ENCODE measurements at regions not wholly inside any gene's neighbourhood (a gene's known extent, or its start where the extent isn't known, plus 50 kb on each side); places are given as distances from the start of the nearest gene placed in this dataset.

DNA sequence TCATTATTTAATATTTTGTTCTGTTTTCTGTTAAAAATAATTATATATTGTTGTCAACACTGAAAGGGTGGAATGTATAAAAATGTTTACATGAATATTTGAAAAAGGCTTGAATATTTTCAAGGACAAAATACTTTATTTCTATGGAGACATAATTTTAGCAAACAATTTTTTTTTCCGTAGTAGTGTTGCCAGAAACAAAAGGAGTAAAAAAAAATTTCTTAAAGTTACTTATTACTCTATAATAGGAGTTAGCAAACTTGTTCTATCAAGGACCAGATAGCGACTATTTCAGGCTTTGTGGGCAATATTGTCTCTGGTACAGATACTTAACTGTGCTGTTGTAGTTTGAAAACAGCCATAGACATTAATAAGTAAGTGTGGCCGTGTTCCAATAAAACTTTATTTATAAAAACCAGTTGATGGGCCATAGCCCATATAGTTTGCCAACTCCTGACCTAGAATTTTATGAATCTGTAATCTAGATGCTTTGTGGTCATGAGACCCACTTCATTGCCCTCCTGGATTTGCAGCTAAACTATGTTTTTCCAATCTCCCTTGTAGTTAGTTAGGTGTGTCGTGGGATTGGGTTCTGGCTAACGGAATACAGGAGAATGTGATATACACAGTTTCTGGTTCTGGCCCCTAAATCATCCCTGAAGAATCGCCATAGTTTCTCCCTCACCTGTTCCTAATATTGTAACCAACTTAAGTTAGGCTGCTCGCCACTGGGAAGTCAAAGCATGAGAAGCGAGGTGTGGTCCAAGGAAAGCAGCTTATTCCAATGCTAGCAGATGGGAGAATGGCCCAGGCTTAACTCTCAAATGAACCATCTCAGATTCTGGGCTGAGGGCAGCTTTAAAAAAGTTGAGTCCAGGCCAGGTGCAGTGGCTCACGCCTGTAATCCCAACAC is 153.6 kb downstream of the ABCA8 start:
- Histone ChIP-seq H3K36me3 (ENCODE audit: control insufficient read depth, insufficient read depth, low read length) (no peaks in the 10 kb centered on the region), H3K27ac (ENCODE audit: low read length) (no peak overlapping the region), H3K9me3 (ENCODE audit: control insufficient read depth, insufficient read depth, low read depth, low read length) (no peaks in the 10 kb centered on the region), H3K27me3 (ENCODE audit: control insufficient read depth, insufficient read depth, low read length) (no peaks in the 10 kb centered on the region), H3K4me3 (ENCODE audit: low read depth in 2 of 2, low read length in 2 of 2) (no peak overlapping the region), H3K4me1 (ENCODE audit: control insufficient read depth, insufficient read depth, low read length) (no peaks in the 10 kb centered on the region)
- ChIA-PET POLR2A (no interaction called here), CTCF (no interaction called here)
- DNase-seq (ENCODE audit: low read depth, low spot score) (no peak), ATAC-seq (no peak)
- TF ChIP-seq, protein P1, sequence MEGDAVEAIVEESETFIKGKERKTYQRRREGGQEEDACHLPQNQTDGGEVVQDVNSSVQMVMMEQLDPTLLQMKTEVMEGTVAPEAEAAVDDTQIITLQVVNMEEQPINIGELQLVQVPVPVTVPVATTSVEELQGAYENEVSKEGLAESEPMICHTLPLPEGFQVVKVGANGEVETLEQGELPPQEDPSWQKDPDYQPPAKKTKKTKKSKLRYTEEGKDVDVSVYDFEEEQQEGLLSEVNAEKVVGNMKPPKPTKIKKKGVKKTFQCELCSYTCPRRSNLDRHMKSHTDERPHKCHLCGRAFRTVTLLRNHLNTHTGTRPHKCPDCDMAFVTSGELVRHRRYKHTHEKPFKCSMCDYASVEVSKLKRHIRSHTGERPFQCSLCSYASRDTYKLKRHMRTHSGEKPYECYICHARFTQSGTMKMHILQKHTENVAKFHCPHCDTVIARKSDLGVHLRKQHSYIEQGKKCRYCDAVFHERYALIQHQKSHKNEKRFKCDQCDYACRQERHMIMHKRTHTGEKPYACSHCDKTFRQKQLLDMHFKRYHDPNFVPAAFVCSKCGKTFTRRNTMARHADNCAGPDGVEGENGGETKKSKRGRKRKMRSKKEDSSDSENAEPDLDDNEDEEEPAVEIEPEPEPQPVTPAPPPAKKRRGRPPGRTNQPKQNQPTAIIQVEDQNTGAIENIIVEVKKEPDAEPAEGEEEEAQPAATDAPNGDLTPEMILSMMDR (IDR thresholded peaks at IDR 0.05), result no peak
- TF ChIP-seq SIN3A (IDR thresholded peaks at IDR 0.05; ENCODE audit: borderline replicate concordance, insufficient read depth, low read depth, low read length) (no peak), TCF7L2 (IDR thresholded peaks at IDR 0.05; ENCODE audit: low read depth, low read length) (no peak), POLR2AphosphoS5 (IDR thresholded peaks at IDR 0.05; ENCODE audit: low read depth, low read length) (no peak)
- TF ChIP-seq, protein P2, sequence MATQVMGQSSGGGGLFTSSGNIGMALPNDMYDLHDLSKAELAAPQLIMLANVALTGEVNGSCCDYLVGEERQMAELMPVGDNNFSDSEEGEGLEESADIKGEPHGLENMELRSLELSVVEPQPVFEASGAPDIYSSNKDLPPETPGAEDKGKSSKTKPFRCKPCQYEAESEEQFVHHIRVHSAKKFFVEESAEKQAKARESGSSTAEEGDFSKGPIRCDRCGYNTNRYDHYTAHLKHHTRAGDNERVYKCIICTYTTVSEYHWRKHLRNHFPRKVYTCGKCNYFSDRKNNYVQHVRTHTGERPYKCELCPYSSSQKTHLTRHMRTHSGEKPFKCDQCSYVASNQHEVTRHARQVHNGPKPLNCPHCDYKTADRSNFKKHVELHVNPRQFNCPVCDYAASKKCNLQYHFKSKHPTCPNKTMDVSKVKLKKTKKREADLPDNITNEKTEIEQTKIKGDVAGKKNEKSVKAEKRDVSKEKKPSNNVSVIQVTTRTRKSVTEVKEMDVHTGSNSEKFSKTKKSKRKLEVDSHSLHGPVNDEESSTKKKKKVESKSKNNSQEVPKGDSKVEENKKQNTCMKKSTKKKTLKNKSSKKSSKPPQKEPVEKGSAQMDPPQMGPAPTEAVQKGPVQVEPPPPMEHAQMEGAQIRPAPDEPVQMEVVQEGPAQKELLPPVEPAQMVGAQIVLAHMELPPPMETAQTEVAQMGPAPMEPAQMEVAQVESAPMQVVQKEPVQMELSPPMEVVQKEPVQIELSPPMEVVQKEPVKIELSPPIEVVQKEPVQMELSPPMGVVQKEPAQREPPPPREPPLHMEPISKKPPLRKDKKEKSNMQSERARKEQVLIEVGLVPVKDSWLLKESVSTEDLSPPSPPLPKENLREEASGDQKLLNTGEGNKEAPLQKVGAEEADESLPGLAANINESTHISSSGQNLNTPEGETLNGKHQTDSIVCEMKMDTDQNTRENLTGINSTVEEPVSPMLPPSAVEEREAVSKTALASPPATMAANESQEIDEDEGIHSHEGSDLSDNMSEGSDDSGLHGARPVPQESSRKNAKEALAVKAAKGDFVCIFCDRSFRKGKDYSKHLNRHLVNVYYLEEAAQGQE (IDR thresholded peaks at IDR 0.05; ENCODE audit: insufficient read depth in 1 of 2, low read depth in 2 of 2, low read length in 1 of 2), result no peak
- in situ Hi-C loops (cut with HindIII; ENCODE audit: low pct_unique_long_range_greater_than_20kb, low sequenced_read_pairs) (no loop called here), intact Hi-C loops (cut with micrococcal nuclease; ENCODE audit: unreplicated experiment) (no loop called here)
- no TSS peak for BruUV-seq (replicated peaks)

DNA sequence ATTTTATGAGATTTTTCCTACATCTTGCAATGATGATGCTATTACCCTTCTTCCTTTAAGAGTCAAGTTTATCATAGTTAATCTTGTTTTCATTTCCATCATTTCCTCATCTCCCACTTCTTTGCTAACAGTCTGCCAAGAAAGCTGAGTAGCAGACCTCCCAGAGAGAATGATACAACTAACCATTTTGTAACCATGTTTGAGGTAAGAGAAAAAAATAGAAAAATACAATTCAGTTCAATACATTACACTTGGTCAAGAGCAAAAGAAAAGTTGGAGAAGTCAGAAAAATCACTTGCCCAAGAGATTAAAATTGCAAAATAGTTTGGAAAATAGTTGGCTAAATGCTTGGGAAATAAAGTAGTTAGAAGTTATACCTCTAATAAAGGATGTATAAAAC is 154.4 kb downstream of the ABCA8 start:
- ChIA-PET POLR2A (no interaction called here), CTCF (no interaction called here)
- TF ChIP-seq, protein P1 (IDR thresholded peaks at IDR 0.05), result no peak
- TF ChIP-seq POLR2AphosphoS5 (IDR thresholded peaks at IDR 0.05; ENCODE audit: low read depth, low read length) (no peak), SIN3A (IDR thresholded peaks at IDR 0.05; ENCODE audit: borderline replicate concordance, insufficient read depth, low read depth, low read length) (no peak), TCF7L2 (IDR thresholded peaks at IDR 0.05; ENCODE audit: low read depth, low read length) (no peak)
- TF ChIP-seq, protein P2 (IDR thresholded peaks at IDR 0.05; ENCODE audit: insufficient read depth in 1 of 2, low read depth in 2 of 2, low read length in 1 of 2), result no peak
- intact Hi-C loops (cut with micrococcal nuclease; ENCODE audit: unreplicated experiment), result no loop called here
- ATAC-seq (no peak), DNase-seq (ENCODE audit: low read depth, low spot score) (no peak)
- Histone ChIP-seq H3K27ac (ENCODE audit: low read length) (no peak overlapping the region), H3K36me3 (ENCODE audit: control insufficient read depth, insufficient read depth, low read length) (no peaks in the 10 kb centered on the region), H3K4me3 (ENCODE audit: low read depth in 2 of 2, low read length in 2 of 2) (no peak overlapping the region), H3K9me3 (ENCODE audit: control insufficient read depth, insufficient read depth, low read depth, low read length) (no peaks in the 10 kb centered on the region), H3K4me1 (ENCODE audit: control insufficient read depth, insufficient read depth, low read length) (no peaks in the 10 kb centered on the region), H3K27me3 (ENCODE audit: control insufficient read depth, insufficient read depth, low read length) (no peaks in the 10 kb centered on the region)
- no TSS peak for BruUV-seq (replicated peaks)
- in situ Hi-C loops (cut with HindIII; ENCODE audit: low pct_unique_long_range_greater_than_20kb, low sequenced_read_pairs), result no loop called here
